ENCODE measurements at regions not wholly inside any gene's neighbourhood (a gene's known extent, or its start where the extent isn't known, plus 50 kb on each side); places are given as distances from the start of the nearest gene placed in this dataset.

GRCh38 chr4:54169176-54169575, 59.9 kb upstream of the PDGFRA start:
- TF ChIP-seq POLR2A (IDR thresholded peaks at IDR 0.05; ENCODE audit: extremely low read depth, insufficient read length) (no peak), CTCF (IDR thresholded peaks at IDR 0.05; ENCODE audit: low read depth, low read length) (no peak)

Measured in NB4 (cell line).